ENCODE measurements at regions not wholly inside any gene's neighbourhood (a gene's known extent, or its start where the extent isn't known, plus 50 kb on each side); places are given as distances from the start of the nearest gene placed in this dataset.

DNA sequence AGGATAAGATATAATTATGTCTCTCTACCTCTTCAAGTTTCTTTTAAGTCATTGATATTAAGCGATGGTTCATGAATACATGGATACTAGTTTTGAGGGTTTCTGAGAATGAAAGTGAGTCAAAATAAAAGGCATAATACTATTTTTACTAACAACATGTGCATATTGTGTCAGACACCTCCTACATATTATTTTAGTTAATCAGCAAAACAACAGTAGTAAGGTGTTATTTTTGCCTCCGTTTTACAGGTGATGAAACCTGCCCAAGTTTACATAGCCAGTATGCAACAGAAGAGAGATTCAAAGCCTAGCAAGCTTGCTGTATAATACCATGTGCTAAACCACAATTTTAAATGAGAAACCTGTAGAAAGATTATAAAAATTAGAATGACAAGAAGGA lies 544.1 kb downstream of the EPHA5 start:
- H3K27ac ChIP-seq: no peak overlapping the region
- TF ChIP-seq, protein P1, sequence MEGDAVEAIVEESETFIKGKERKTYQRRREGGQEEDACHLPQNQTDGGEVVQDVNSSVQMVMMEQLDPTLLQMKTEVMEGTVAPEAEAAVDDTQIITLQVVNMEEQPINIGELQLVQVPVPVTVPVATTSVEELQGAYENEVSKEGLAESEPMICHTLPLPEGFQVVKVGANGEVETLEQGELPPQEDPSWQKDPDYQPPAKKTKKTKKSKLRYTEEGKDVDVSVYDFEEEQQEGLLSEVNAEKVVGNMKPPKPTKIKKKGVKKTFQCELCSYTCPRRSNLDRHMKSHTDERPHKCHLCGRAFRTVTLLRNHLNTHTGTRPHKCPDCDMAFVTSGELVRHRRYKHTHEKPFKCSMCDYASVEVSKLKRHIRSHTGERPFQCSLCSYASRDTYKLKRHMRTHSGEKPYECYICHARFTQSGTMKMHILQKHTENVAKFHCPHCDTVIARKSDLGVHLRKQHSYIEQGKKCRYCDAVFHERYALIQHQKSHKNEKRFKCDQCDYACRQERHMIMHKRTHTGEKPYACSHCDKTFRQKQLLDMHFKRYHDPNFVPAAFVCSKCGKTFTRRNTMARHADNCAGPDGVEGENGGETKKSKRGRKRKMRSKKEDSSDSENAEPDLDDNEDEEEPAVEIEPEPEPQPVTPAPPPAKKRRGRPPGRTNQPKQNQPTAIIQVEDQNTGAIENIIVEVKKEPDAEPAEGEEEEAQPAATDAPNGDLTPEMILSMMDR (conservative IDR thresholded peaks at IDR 0.05): no peak
- TF ChIP-seq ZFX (IDR thresholded peaks at IDR 0.05): no peak

DNA sequence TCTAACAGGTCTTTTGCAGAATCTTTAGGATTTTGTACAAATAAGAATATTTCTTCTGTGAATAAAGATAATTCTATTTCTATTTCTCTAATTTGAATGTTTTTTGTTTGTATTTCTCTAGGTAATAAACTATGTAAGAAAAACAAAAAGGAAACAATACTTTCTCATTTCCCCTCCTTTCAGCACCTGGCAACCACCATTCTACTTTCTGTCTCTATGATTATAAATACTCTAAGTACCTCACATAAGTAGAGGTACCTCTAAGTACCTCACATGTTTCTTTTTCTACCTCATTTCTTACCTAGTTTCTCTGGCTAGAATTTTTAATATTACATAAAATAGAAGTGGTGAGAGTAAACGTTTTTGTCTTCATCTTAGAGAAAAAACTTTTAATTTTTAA lies 550.0 kb downstream of the EPHA5 start:
- TF ChIP-seq, protein P1 (conservative IDR thresholded peaks at IDR 0.05): no peak
- TF ChIP-seq ZFX (IDR thresholded peaks at IDR 0.05): no peak
- H3K27ac ChIP-seq: no peak overlapping the region

DNA sequence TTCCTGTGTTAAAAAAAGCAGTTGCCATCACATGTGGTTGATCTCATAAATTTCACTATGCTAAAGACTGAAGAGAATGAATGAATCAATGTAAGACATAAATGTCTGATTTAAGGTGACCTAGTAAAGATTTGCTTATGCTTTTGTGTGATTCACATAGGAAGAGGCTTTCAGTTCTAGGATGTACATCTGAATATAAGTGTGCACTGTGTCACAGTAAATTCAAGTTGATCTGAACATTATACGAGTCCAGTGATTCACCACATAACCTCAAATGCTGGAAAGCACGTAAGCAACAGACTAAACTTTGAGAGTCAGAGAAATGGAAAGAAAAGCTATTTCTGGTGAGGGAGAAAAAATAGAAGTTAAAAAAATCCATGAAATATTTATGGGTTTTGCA lies 567.9 kb downstream of the EPHA5 start:
- no peak overlapping the region for H3K27ac ChIP-seq
- TF ChIP-seq ZFX (IDR thresholded peaks at IDR 0.05): no peak
- TF ChIP-seq, protein P1 (conservative IDR thresholded peaks at IDR 0.05): no peak

DNA sequence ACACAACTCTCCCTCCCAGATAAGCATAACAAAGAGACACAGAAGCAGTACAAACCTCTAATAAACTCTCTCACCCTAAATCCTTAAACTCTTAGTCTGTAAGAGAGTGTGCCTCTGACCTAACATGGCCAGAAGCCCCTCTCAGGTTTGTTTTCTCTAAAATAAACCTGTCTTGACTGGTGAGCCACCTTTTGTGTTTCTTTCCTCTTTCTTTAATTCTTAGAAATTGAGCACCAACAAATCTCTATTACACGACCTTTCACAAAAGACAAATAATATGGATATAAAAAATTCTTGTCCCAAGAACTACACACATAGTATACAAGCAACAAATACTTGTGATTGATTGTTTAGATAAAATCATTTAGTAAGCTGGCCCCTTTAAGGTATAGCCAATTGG lies 573.7 kb downstream of the EPHA5 start:
- H3K27ac ChIP-seq: no peak overlapping the region
- TF ChIP-seq, protein P1 (conservative IDR thresholded peaks at IDR 0.05): no peak
- TF ChIP-seq ZFX (IDR thresholded peaks at IDR 0.05): no peak

DNA sequence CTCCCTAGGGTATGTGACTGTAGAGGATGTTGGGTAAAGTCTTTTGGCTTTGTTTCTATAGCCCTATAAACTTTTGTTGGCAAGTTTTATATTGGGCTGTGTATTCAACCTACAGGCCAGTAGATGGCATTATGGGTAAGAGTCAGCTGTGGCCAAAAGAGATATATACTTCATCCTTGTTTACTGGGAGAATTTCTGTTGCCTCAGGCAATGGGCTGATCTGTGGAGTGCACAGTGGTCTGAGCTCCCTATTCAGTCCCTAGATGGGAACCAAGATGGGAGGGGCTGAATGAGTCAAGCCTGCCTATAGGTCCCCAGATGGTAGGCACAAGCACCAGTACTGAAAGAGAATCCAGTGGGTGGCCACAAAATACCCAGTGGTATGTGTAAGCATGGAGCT lies 580.6 kb downstream of the EPHA5 start:
- no peak for TF ChIP-seq ZFX (IDR thresholded peaks at IDR 0.05)
- TF ChIP-seq, protein P1 (conservative IDR thresholded peaks at IDR 0.05): peak; percentile 51
- H3K27ac ChIP-seq: no peak overlapping the region

DNA sequence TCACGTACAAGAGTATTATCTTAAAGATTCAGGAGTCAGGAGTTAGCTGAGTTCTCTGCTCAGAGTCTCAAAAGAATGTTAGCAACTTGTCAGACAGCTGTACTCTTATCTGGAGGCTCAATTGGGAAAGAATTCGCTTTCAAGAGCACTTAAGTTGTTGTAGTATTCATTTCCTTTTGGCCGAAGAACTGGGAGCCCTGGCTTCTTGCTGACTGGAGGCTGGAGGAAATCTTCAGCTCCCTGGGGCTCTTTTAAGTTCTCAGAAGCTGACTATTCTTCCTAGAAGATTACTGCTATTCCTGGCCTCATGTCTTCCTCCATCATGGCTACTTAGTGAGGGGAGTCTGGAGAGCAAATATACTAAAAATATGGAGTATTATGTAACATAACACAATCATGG lies 587.2 kb downstream of the EPHA5 start:
- TF ChIP-seq ZFX (IDR thresholded peaks at IDR 0.05): no peak
- TF ChIP-seq, protein P1 (conservative IDR thresholded peaks at IDR 0.05): no peak
- no peak overlapping the region for H3K27ac ChIP-seq

DNA sequence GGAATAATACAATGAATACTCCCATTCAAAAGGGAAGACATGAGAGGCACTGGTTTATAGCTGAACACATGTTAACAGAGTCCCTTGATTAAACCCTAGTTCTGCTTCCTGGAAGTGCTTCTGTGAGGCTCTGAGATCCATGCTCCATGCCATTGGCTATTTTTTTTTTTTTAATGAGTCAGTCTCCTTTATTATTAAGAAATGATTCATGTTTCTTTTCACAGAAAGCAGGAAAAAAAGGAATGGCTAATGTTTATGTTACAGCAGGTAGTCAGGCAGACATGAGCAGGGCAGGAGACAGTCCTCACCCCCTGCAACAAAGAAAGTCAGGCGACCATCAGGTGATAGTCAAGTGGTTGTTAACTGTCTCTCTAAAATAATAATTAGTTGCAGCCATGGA lies 598.7 kb downstream of the EPHA5 start:
- H3K27ac ChIP-seq: no peak overlapping the region
- no peak for TF ChIP-seq ZFX (IDR thresholded peaks at IDR 0.05)
- TF ChIP-seq, protein P1 (conservative IDR thresholded peaks at IDR 0.05): no peak
